GM21526 (cell line): ENCODE measurements at regions not wholly inside any gene's neighbourhood (a gene's known extent, or its start where the extent isn't known, plus 50 kb on each side); places are given as distances from the start of the nearest gene placed in this dataset.

ENCODE experiments used
- ATAC-seq: cut with Tn5 transposase; IDR thresholded peaks from one replicate; pipeline ENCODE4 v1.9.1; 2021; ENCODE audit warnings: moderate library complexity; ENCODE audit not compliant: unreplicated experiment, low FRiP score

GRCh38 chr2:176495826-176496225 is 226.6 kb downstream of the MTX2 start:
- no peak for ATAC-seq

DNA sequence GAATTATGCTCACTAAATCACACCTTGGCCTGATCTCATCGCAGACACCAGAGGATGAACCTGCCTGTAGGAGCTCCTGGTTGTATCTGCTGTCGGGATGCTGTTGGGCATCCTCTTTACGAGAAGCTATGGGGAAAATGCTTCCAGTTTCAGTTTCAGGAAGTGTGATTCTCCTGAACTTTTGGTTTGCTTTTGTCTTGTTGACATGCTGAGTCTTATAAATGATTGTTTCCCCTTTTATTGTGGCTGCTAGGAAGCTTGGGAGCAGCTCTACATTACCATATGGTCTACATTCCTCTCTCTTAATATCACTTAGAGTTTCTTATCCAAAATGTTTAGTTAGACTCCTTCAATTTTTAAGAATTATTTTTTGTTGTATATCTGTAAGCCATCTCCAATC is 227.5 kb downstream of the MTX2 start:
- ATAC-seq, result no peak

GRCh38 chr2:176500901-176501300 is 231.7 kb downstream of the MTX2 start:
- no peak for ATAC-seq

- no peak for ATAC-seq
These were observed 232.4 kb downstream of the MTX2 start for GRCh38 chr2:176501617-176502016.

DNA sequence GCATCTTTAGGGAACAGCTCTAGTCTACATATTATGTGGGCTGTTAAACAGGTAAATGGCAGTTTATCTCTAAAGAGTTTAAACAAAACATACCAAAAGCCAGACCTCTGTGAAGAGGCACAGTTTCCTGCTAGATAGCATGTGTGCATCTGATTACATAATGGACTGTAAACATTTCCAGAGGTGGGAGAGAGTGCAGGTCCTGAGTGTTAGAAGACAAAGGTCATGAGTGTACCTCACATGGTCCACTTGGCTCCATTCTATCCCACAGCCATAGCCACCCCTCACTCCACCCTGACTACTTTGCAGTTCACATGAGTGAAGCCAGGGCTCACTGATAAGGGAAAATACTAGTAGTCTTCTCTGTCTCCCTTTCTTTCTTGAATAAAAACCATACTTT is 233.4 kb downstream of the MTX2 start:
- ATAC-seq, result no peak

GRCh38 chr2:176503776-176504175 is 234.5 kb downstream of the MTX2 start:
- no peak for ATAC-seq

- ATAC-seq, result no peak
These were observed 235.2 kb downstream of the MTX2 start for GRCh38 chr2:176504440-176504839.

DNA sequence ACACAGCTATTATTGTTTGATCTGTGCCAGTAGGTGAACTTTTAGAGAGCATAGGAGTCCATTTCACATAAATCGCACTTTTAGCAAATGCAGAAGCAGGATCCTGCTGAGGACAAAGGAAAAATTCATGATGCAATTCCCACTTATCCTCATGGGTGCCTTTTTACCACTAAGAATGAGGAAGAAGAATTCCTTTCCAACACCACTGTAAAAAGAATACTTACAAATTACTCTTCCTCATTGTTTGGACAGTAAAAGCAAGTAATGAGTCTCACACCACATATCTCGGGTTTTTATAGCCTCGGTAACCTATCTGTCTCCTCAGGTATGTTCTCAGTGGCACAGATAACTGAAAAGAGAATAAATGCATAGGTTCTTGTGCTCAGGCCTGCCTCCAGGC is 238.5 kb downstream of the MTX2 start:
- no peak for ATAC-seq

- no peak for ATAC-seq
These were observed 239.1 kb downstream of the MTX2 start for GRCh38 chr2:176508374-176508773.

DNA sequence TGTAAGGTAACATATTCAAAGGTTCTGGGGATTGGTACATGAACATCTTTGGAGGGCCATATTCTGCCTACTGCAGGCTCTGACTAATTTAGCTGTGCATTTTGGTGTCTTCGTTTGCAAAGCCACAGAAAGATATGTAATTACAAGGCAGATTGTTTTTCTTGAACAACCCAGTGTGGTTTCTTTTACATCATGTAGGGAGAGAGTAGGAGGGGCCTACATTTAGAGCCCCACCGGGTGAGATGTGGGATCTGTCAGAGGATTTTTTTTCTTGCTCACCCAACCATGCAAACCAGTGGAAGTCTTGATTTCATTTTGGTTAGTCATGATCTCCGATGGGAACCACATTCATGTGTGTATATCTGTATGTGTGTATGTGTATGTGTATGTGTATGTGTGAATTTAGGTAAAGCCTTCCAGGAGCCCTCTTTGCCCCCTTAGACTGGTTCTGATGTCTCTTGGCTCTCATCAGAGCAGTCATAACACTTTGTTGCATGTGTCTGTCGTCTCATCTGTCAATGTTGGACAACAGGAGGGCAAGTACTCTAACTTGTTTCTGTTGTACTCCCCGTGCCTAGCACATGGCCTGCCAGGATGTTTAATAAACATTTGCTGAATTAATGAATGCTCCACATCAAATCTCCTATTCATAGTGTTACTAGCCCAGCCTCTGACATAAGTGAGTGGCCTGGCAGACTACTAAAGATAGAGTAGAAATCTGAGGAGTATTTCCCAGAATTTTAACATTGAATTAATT is 239.9 kb downstream of the MTX2 start:
- ATAC-seq, result no peak

GRCh38 chr2:176514276-176514675 is 245.0 kb downstream of the MTX2 start:
- no peak for ATAC-seq

DNA sequence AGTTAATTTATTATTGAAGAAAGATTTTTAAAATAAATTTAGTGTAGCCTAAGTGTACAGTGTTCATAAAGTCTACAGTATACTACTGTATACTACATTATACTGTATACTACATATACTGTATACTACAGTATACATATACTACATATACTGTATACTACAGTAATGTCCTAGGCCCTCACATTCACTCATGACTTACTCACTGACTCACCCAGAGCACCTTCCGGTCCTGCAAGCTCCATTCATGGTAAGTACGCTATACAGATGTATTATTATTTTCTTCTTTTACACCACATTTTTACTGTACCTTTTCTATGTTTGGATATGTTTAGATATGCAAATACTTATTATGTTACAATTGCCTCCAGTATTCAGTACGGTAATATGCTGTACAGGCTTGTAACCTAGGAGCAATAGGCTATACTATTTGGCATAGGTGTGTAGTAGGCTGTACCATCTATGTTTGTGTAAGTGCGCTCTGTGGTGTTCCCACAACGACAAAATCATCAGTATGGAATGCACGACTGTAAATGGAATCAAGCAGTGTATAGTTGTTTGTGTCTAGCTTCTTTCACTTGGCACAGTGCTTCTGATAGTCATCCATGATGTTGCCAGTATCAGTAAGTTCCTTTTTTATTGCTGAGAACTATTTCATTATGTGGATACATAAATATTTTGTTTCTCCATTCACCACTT is 245.7 kb downstream of the MTX2 start:
- ATAC-seq, result no peak

- ATAC-seq, result no peak
These were observed 246.9 kb downstream of the MTX2 start for GRCh38 chr2:176516051-176516602.

DNA sequence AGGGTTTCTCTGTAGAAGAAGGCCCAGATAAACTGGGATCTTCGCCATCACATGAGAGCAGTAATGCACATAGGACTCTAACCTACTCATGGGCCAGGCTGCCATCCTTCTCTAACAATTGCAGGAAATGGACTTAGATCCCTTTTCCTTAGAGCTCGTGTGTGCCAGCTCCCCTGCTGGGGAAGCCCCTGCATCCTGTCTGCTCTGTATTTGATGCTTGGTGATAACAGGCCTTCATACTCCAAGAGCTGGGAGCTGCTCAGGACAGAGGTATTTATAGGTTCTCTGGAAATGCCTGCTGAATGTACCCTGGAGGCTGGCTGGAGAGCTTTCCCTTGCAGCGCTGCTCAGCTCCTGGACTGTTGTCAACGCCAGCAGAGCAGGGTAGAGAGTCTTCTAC is 249.6 kb downstream of the MTX2 start:
- ATAC-seq, result no peak

- no peak for ATAC-seq
These were observed 252.8 kb downstream of the MTX2 start for GRCh38 chr2:176521878-176522670.

GRCh38 chr2:176525086-176525485 is 255.8 kb downstream of the MTX2 start:
- ATAC-seq, result no peak

- no peak for ATAC-seq
These were observed 258.0 kb downstream of the MTX2 start for GRCh38 chr2:176526995-176527901.

- ATAC-seq, result no peak
These were observed 262.4 kb downstream of the MTX2 start for GRCh38 chr2:176531608-176532007.

- no peak for ATAC-seq
These were observed 264.4 kb downstream of the MTX2 start for GRCh38 chr2:176533505-176534193.
